ENCODE measurements at regions not wholly inside any gene's neighbourhood (a gene's known extent, or its start where the extent isn't known, plus 50 kb on each side); places are given as distances from the start of the nearest gene placed in this dataset.
A peak's percentile ranks its signal among the peaks of the same experiment; 100 is the strongest.

- Mint-ChIP-seq H3K4me1 (peaks cover 15% of the 10 kb centered on the region), H3K36me3 (ENCODE audit: low read depth) (no peaks in the 10 kb centered on the region), H3K27me3 (ENCODE audit: insufficient read depth, low read depth, poor library complexity) (no peaks in the 10 kb centered on the region), H3K9me3 (peaks cover 4% of the 10 kb centered on the region; the same call in 2 of the 3 replicates), H3K4me3 (no peak overlapping the region), H3K27ac (peak overlapping the region; percentile 76)
- no peak overlapping the region for H3K4me3 ChIP-seq
- H3K27me3 ChIP-seq (ENCODE audit: insufficient read depth) = no peaks in the 10 kb centered on the region
- no peaks in the 10 kb centered on the region for H4K20me1 ChIP-seq (replicated peaks; ENCODE audit: insufficient read depth)
- H3K79me2 ChIP-seq (replicated peaks; ENCODE audit: insufficient read depth) = no peaks in the 10 kb centered on the region
- no peaks in the 10 kb centered on the region for H3K36me3 ChIP-seq (ENCODE audit: insufficient read depth)
- no peak overlapping the region for H3K4me2 ChIP-seq
- TF ChIP-seq EZH2phosphoT487 (IDR thresholded peaks at IDR 0.05; ENCODE audit: unreplicated experiment) = no peak
- TF ChIP-seq CREB1 (CRISPR knock-in tag; IDR thresholded peaks at IDR 0.05; ENCODE audit: low read depth) = no peak
- TF ChIP-seq CTCF (conservative IDR thresholded peaks at IDR 0.05; ENCODE audit: low read depth in 2 of 2) = no peak
- ATAC-seq = no peak
- no peak for DNase-seq (ENCODE audit: low spot score)
- H3K27ac ChIP-seq (ENCODE audit: low read depth) = no peak overlapping the region
- H2AFZ ChIP-seq = peak overlapping the region; percentile 68; the same call in 1 of the 2 replicates
- H3K9me2 ChIP-seq (ENCODE audit: insufficient read depth) = no peaks in the 10 kb centered on the region; the same call in 1 of the 2 replicates
- no peaks in the 10 kb centered on the region for H3K4me1 ChIP-seq (ENCODE audit: insufficient read depth)
- H3F3A ChIP-seq (replicated peaks; ENCODE audit: low read depth) = no peaks in the 10 kb centered on the region
These were observed 183.1 kb upstream of the GIMD1 start for GRCh38 chr4:106551724-106552123.

- Mint-ChIP-seq H3K36me3 (ENCODE audit: low read depth) (no peaks in the 10 kb centered on the region), H3K4me3 (no peak overlapping the region), H3K9me3 (peaks cover 4% of the 10 kb centered on the region; the same call in 2 of the 3 replicates), H3K27ac (no peak overlapping the region), H3K4me1 (peaks cover 19% of the 10 kb centered on the region), H3K27me3 (ENCODE audit: insufficient read depth, low read depth, poor library complexity) (no peaks in the 10 kb centered on the region)
- Histone ChIP-seq H3K27ac (ENCODE audit: low read depth) (no peak overlapping the region), H3K4me2 (no peak overlapping the region), H3F3A (replicated peaks; ENCODE audit: low read depth) (no peaks in the 10 kb centered on the region), H3K4me3 (no peak overlapping the region), H3K27me3 (ENCODE audit: insufficient read depth) (no peaks in the 10 kb centered on the region), H3K36me3 (ENCODE audit: insufficient read depth) (no peaks in the 10 kb centered on the region), H4K20me1 (replicated peaks; ENCODE audit: insufficient read depth) (no peaks in the 10 kb centered on the region), H3K9me2 (ENCODE audit: insufficient read depth) (no peaks in the 10 kb centered on the region), H3K79me2 (replicated peaks; ENCODE audit: insufficient read depth) (no peaks in the 10 kb centered on the region), H3K4me1 (ENCODE audit: insufficient read depth) (no peaks in the 10 kb centered on the region), H2AFZ (no peak overlapping the region)
- no peak for DNase-seq (ENCODE audit: low spot score)
- TF ChIP-seq EZH2phosphoT487 (IDR thresholded peaks at IDR 0.05; ENCODE audit: unreplicated experiment) (no peak), POLR2AphosphoS5 (IDR thresholded peaks at IDR 0.05; ENCODE audit: low read depth) (no peak), CTCF (conservative IDR thresholded peaks at IDR 0.05; ENCODE audit: low read depth in 2 of 2) (no peak)
- no peak for ATAC-seq
These were observed 180.0 kb upstream of the GIMD1 start for GRCh38 chr4:106548446-106549044.

GRCh38 chr4:106546370-106546769 is 177.8 kb upstream of the GIMD1 start:
- Mint-ChIP-seq H3K4me3 (no peak overlapping the region), H3K27ac (no peak overlapping the region), H3K27me3 (ENCODE audit: insufficient read depth, low read depth, poor library complexity) (no peaks in the 10 kb centered on the region), H3K36me3 (ENCODE audit: low read depth) (no peaks in the 10 kb centered on the region), H3K9me3 (peaks cover 4% of the 10 kb centered on the region; the same call in 2 of the 3 replicates), H3K4me1 (peaks cover 9% of the 10 kb centered on the region)
- H3K27me3 ChIP-seq (ENCODE audit: insufficient read depth) = no peaks in the 10 kb centered on the region
- no peaks in the 10 kb centered on the region for H3K9me2 ChIP-seq (ENCODE audit: insufficient read depth)
- H3K4me2 ChIP-seq = no peak overlapping the region
- H3K4me3 ChIP-seq = no peak overlapping the region
- no peak overlapping the region for H2AFZ ChIP-seq
- DNase-seq (ENCODE audit: low spot score) (no peak), ATAC-seq (no peak)
- no peak overlapping the region for H3K27ac ChIP-seq (ENCODE audit: low read depth)
- H3F3A ChIP-seq (replicated peaks; ENCODE audit: low read depth) = no peaks in the 10 kb centered on the region
- no peaks in the 10 kb centered on the region for H3K36me3 ChIP-seq (ENCODE audit: insufficient read depth)
- H3K79me2 ChIP-seq (replicated peaks; ENCODE audit: insufficient read depth) = no peaks in the 10 kb centered on the region
- no peaks in the 10 kb centered on the region for H4K20me1 ChIP-seq (replicated peaks; ENCODE audit: insufficient read depth)
- H3K4me1 ChIP-seq (ENCODE audit: insufficient read depth) = no peaks in the 10 kb centered on the region
- TF ChIP-seq EZH2 (IDR thresholded peaks at IDR 0.05; ENCODE audit: low read depth, unreplicated experiment) = no peak
- TF ChIP-seq JUNB (IDR thresholded peaks at IDR 0.05; ENCODE audit: unreplicated experiment) = no peak

All from GM23338 (cell line).